ENCODE measurements at regions not wholly inside any gene's neighbourhood (a gene's known extent, or its start where the extent isn't known, plus 50 kb on each side); places are given as distances from the start of the nearest gene placed in this dataset.

GRCh38 chr7:113710310-113711096, 208.3 kb downstream of the PPP1R3A start:
- no peak overlapping the region for H4K8ac ChIP-seq (ENCODE audit: low read depth in 2 of 2, low read length in 2 of 2)
- H3K18ac ChIP-seq (ENCODE audit: low read depth, low read length), result no peak overlapping the region
- intact Hi-C loops (cut with micrococcal nuclease) (loop anchor here (1.0 kb wide), 1 partner anchor 1160 kb away; no protein-coding TSS in a partner anchor), in situ Hi-C loops (cut with MboI; ENCODE audit: low sequenced_read_pairs) (no loop called here), dilution Hi-C loops (cut with HindIII; ENCODE audit: low sequenced_read_pairs, unreplicated experiment) (no loop called here)
- H2BK20ac ChIP-seq (ENCODE audit: low read depth, low read length), result no peak overlapping the region
- TF ChIP-seq MAZ (IDR thresholded peaks at IDR 0.05; ENCODE audit: borderline replicate concordance, low read depth, low read length) (no peak), RAD21 (IDR thresholded peaks at IDR 0.05; ENCODE audit: low read length) (peak; percentile 53), SMC3 (IDR thresholded peaks at IDR 0.05; ENCODE audit: low read depth, low read length) (peak; percentile 39), CTCF (conservative IDR thresholded peaks at IDR 0.05; ENCODE audit: low read depth, low read length) (peak; percentile 70)
- H3K36me3 ChIP-seq (ENCODE audit: control insufficient read depth, insufficient read depth, low read length), result no peaks in the 10 kb centered on the region
- H2AFZ ChIP-seq (replicated peaks; ENCODE audit: low read length, poor library complexity), result no peak overlapping the region
- DNase-seq (peak; percentile 83), ATAC-seq (ENCODE audit: low read depth) (peak; percentile 90)
- H2BK15ac ChIP-seq (ENCODE audit: low read depth, low read length), result no peak overlapping the region
- no peaks in the 10 kb centered on the region for H4K20me1 ChIP-seq (ENCODE audit: insufficient read depth, low read length)
- no peak overlapping the region for H2AK9ac ChIP-seq (replicated peaks; ENCODE audit: low read depth, low read length, poor library complexity)
- no peak overlapping the region for H2BK120ac ChIP-seq (ENCODE audit: low read depth, low read length)
- H3K27ac ChIP-seq (ENCODE audit: insufficient read depth, low read length), result no peak overlapping the region
- no peak overlapping the region for H3K23ac ChIP-seq (ENCODE audit: low read depth, low read length)
- CTCF ChIA-PET, result interaction anchor here (0.7 to 1.6 kb wide), 4 partner anchors 15 to 203 kb away, joined by 3 to 6 read pairs (median 3); no protein-coding TSS in a partner anchor
- no peak overlapping the region for H3K56ac ChIP-seq (ENCODE audit: extremely low read depth, insufficient read depth, low read length)
- H3K14ac ChIP-seq (replicated peaks; ENCODE audit: low read depth, low read length), result no peak overlapping the region
- H3K9me1 ChIP-seq (ENCODE audit: insufficient read depth, low read length), result no peaks in the 10 kb centered on the region
- H3K4ac ChIP-seq (ENCODE audit: low read depth, low read length), result no peak overlapping the region
- no peak overlapping the region for H3K9ac ChIP-seq (ENCODE audit: low read depth, low read length)
- no CpG with 5 or more reads among the region's 4 CpGs for WGBS, 2 experiments (ENCODE audit: extremely low coverage in 2 of 2, insufficient read length in 1 of 2)
- H4K5ac ChIP-seq (ENCODE audit: low read depth, low read length), result no peak overlapping the region
- H3K4me3 ChIP-seq (ENCODE audit: insufficient read depth, low read depth, low read length), result no peak overlapping the region
- no peak overlapping the region for H2AK5ac ChIP-seq (ENCODE audit: low read depth, low read length)
- no peaks in the 10 kb centered on the region for H3K9me3 ChIP-seq (ENCODE audit: control insufficient read depth, insufficient read depth, low read length)
- POLR2A ChIA-PET (ENCODE audit: unreplicated experiment), result no interaction called here
- H3K4me2 ChIP-seq (ENCODE audit: low read depth, low read length), result no peak overlapping the region
- no peak overlapping the region for H4K91ac ChIP-seq (ENCODE audit: insufficient read depth, low read depth, low read length)
- no peak overlapping the region for H2BK5ac ChIP-seq (ENCODE audit: low read depth, low read length, poor library complexity, severe bottlenecking)
- no peaks in the 10 kb centered on the region for H3K79me1 ChIP-seq (ENCODE audit: low read depth in 1 of 2, low read length in 2 of 2)
- no TSS peak for BruUV-seq (replicated peaks)
- no peaks in the 10 kb centered on the region for H3K27me3 ChIP-seq (ENCODE audit: control insufficient read depth, insufficient read depth, low read length)
- no peaks in the 10 kb centered on the region for H3K4me1 ChIP-seq (ENCODE audit: control insufficient read depth, insufficient read depth, low read length)

Measured in IMR-90 (cell line).